ENCODE measurements at regions not wholly inside any gene's neighbourhood (a gene's known extent, or its start where the extent isn't known, plus 50 kb on each side); places are given as distances from the start of the nearest gene placed in this dataset.

DNA sequence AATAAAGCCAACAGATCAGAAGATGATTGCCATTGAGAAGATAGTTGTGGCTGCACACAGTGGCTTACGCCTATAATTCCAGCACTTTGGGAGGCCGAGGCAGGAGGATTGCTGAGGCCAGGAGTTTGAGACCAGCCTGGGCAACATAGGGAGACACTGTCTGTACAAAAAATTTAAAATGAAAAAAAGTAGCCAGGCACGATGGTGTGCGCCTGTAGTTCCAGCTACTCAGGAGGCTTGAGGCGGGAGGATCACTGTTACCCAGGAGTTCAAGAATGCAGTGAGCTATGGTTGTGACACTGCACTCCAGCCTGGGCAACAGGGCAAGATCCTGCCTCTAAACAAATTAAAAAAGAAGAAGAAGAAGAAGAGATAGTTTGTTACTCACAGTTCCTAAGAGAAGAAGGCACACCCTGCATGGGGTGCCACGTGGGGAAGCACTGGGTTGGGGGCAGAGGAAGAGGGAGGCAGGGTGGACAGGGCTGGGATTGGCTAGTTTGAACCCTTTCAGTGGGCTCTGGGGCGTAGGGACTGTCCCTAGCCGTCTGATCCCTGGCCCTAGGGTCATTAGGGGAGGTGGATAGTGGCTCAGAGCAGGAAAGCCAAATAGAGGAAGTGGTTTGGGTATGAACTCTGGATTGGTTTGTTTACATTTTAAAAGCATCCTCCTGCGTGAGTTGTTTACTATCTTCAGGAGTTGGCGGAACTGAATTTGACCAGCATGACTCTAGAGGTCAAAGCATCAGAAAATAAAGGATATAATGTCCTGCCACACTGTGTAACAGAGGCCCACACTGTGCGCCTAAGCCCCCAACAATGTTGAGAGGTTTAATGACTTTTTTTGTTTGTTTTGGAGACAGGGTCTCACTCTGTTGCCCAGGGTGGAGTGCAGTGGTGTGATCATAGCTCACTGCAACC is 60.5 kb upstream of the MEDAG start:
- no peak for DNase-seq (ENCODE audit: low read depth in 2 of 2)

DNA sequence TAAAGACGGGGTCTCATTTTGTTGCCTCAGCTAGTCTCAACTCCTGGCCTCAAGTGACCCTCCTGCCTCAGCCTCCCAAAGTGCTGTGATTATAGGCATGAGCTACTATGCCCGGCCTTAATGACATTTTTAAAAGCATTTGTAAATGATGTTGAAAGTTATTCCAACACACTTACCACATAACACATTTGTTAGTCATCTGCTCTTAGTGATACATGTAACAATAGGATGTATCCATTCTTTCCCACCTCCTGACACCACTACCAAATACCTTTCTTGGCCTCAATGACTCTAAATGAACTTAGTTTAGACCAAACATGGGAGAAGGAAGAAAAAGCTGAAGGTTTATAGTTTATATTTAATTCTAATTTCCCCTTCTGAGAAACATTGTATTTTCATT is 59.8 kb upstream of the MEDAG start:
- DNase-seq (ENCODE audit: low read depth in 2 of 2): no peak

DNA sequence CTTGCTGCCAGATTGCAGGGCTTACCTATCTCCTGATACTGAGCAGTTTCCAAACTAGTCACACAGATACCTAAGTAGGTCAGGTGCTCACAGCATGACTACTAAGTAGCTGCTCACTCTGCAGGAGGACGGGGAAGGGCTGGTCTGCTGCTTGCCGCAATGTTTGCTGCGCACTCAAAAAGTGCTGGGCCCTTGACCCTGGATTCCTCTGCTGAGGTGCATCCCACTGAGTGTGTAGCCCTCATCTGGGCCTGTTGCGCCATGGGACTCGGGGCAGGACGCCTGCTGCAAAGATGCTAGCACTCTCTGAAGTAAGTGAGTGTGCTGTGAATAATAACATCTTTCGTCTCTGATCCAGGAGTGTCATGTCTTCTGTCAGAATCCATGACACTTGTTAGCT is 59.2 kb upstream of the MEDAG start:
- DNase-seq (ENCODE audit: low read depth in 2 of 2): no peak

DNA sequence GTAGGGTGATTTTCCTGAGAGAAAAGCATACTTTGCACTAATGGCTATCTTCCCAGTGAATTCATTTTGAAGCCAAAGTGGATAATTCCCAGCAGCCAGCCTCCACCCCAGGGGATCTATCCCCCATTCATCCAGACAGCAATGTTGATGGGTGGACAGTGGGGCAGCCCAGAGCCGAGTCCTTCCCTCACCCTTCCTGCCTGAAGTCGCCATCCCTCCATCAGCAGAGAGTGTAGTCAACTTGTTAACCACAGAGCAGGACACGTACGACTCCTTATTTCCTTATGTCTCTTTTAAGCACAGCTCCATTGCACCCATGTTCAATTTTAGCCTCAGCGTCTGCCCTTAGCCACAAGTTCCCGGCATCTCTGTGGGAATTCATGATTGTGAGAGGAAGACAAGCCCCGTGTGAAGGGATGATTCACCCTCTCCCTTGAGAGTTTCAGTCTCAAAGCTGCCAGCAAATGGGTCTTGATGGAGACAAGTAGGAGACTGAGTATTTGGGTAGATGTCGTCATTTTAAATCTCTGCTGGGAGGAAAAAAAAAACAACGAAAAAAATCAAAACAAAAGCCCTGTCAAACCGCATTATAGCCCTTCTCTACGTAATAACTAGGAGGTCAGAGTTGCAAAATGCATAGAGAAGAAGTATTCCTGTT is 58.3 kb upstream of the MEDAG start:
- DNase-seq (ENCODE audit: low read depth in 2 of 2): no peak

DNA sequence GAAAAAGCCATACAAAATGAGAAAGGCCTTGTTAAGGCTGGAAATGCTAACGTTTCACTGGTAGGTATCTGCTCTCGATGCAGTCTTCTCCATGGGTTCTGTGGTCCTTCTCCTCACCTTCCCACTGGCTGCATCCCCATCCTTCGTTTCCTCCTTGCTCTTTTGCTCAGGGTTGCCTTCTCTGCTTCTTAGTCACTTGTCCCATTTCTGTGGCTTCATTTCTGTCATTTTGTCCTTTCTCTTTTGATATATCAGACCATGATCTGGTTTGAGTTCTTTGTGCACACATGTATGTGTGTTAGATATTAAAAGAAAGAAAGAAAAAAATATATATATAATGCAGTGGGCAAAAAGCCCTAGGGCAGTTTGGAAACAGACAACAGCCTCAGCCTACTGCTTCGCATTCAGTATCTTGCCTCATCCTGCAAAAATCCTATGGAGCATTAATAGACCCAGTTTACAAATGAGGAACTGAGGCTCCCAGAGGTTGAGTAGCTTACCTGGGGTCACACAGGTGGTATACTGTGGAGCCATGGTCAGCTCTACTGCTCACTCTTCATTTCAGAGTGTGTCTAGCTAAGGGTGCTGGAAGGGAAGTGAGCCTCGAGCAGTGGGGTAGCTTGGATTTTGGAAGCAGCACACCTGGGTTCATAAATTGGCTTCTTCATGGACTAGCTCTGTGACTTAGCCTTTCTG is 57.6 kb upstream of the MEDAG start:
- DNase-seq (ENCODE audit: low read depth in 2 of 2): no peak

DNA sequence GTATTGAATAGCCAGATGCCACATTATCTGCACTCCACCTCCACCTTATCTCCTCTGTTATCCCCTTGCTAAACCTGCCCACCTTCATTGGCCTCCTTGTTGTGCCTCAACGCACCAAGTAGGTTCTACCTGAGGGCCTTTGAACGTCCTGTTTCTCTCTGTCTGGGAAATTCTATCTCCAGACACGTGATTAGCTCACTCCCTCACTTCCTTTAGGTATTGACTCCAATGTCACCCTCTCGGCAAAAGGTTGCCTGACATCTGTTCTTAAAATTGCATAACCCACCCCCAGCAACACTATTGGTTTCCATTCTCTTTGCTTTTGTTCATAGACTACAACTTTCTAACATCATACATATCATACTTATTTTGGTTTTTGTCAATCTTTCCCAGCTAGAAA is 56.5 kb upstream of the MEDAG start:
- no peak for DNase-seq (ENCODE audit: low read depth in 2 of 2)

DNA sequence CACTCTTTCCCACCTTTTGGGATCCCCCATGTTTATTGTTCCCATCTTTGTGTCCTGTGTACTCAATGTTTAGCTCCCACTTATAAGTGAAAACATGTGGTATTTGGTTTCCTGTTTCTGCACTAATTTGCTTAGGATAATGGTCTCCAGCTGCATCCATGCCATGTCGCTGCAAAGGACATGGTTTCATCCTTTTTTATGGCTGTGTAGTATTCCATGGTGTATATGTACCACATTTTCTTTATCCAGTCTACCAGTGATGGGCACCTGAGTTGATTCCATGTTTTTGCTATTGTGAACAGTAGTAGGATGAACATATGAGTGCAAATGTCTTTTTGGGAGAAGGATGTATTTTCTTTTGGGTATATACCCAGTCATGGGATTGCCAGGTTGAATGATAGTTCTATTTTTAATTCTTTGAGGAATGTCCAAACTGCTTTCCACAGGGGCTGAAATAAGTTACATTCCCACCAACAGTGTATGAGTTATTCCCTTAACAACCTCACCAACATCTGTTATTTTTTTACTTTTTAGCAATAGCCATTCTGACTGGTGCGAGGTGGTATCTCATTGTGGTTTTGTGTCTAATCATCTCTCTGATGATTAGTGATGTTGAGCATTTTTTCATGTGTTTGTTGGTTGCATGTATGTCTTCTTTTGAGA is 55.7 kb upstream of the MEDAG start:
- DNase-seq (ENCODE audit: low read depth in 2 of 2): no peak

DNA sequence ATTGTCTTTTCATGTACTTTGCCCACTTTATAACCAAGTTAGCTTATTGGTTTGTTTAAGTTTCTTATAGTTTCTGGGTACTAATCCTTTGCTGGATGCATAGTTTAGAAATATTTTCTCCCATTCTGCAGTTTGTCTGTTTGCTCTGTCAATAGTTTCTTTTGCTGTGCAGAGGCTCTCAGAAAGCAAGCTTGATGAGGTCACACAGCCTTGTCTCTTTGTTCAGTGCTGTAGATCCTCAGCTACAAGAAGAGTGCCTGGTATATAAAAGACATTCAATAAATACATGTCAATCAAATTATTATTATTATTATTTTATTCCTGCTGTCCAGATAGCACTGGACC is 55.2 kb upstream of the MEDAG start:
- no peak for DNase-seq (ENCODE audit: low read depth in 2 of 2)

DNA sequence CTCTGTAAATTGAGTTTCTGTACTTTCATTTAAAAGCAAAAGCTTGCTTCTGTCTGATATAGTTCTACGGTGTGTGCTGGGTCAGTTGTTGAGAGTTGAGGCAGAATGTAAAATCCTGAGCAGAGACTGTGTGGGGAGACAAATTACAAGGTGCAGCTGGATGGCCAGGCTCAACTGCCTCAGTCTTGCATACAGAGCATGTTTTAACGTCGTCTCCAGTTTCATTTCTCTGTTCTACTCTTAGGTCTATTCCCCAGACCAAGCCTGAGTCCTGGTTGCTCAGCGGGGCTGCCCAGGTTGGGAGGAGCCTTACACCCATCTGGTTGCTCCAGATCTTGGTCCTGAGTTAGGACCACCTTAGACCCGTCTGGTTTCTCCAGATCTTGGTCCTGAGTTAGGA is 54.4 kb upstream of the MEDAG start:
- DNase-seq (ENCODE audit: low read depth in 2 of 2): no peak

DNA sequence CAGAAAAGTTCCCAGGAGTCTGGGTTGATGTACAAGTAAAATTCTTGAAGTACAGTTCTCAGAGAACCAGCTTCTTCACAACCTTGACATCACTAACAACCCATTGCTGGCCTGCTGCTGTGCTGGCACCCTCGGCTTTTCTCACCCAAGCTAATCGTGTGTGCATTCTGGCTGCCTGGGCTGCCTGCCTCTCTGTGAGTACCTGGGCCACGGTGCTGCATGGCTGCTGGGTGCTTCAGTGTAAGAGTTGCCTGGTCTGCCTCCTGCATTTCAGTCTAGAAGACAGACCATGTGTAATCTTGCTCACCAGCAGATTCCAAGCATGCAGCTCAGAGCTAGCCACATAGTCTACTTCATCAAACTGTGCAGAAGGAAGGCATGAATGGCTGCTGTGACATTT is 50.5 kb upstream of the MEDAG start:
- no peak for DNase-seq (ENCODE audit: low read depth in 2 of 2)

DNA sequence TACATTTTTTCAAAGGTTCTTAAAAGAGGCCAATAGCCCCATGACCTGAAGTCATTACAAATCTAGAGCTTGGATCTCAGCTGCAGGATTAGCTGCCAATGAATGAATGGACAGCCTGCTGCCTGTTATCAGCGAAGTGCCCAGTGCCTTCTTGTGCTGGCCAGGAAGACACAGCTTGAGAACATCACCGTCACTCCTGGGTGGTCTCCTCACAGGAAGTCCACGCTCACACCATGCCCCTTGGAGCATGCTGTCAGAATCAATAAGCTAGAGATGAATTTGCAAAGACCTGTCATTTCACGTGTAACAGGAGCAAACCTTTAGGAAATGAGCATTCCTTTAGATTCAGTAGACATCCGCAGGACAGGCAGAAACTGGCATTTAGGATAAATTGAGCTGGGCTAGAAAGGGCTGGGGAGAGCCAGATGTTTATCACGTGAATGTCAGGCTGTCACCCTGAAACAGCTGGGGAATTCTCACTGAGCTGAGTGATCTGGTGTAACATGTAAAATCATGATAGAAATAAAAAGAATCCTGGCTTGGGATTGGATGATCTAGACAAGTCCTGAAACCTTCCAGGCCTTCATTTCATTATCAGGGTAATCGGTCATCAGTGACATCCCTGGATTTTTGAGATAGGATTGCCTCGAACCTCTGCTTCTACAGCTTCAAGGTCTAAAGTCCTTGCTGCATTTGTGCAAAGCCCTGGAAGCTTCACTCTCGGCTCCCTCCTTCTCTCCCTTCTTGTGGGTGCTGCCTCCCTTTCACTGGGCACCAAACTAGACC is 49.9 kb upstream of the MEDAG start:
- DNase-seq (ENCODE audit: low read depth in 2 of 2): no peak
